HL-60 (cell line): ENCODE measurements at regions not wholly inside any gene's neighbourhood (a gene's known extent, or its start where the extent isn't known, plus 50 kb on each side); places are given as distances from the start of the nearest gene placed in this dataset.

ENCODE experiments used
- DNase-seq, 2 experiments: peaks; one replicate each; pipeline ENCODE4 v3.0.0-alpha.2; 2010 to 2020; ENCODE audit warnings: low read depth in 1 of 2, low spot score in 1 of 2
- H3K27ac ChIP-seq: fragments of 250-450 bp; sonication (Bioruptor Pico); replicated peaks from 2 replicates; pipeline ENCODE4 v1.5.1; 2020; ENCODE audit warnings: mild to moderate bottlenecking, moderate library complexity
- H3K27me3 ChIP-seq: fragments of 250-450 bp; sonication (Bioruptor Pico); 2 replicates; pipeline ENCODE4 v1.5.1; 2021; ENCODE audit warnings: mild to moderate bottlenecking, moderate library complexity; ENCODE audit not compliant: insufficient read depth, poor library complexity, severe bottlenecking
- H3K4me3 ChIP-seq: replicated peaks from 2 replicates; pipeline ENCODE4 v1.5.1; 2011; ENCODE audit warnings: mild to moderate bottlenecking, control low read depth, low read length; ENCODE audit not compliant: insufficient read depth
- CTCF ChIP-seq: IDR thresholded peaks from one replicate; pipeline ENCODE4 v1.5.1; 2011; ENCODE audit warnings: low read length, control low read depth, inconsistent platforms; ENCODE audit not compliant: insufficient read depth
- GABPA ChIP-seq: IDR thresholded peaks from 2 replicates; pipeline ENCODE4 v1.6.1; 2012; ENCODE audit warnings: low read depth
- POLR2AphosphoS5 ChIP-seq: IDR thresholded peaks from 2 replicates; pipeline ENCODE4 v1.6.1; 2012; ENCODE audit warnings: low read depth
- REST ChIP-seq: IDR thresholded peaks from 2 replicates; pipeline ENCODE4 v1.6.1; 2012; ENCODE audit warnings: low read depth; ENCODE audit not compliant: insufficient replicate concordance
- SPI1 ChIP-seq: IDR thresholded peaks from 2 replicates; pipeline ENCODE4 v1.6.1; 2012; ENCODE audit warnings: low read depth, mild to moderate bottlenecking, borderline replicate concordance

GRCh38 chr2:220243571-220243970, 616.1 kb downstream of the SLC4A3 start:
- Histone ChIP-seq H3K4me3 (no peak overlapping the region), H3K27me3 (no peaks in the 10 kb centered on the region), H3K27ac (no peak overlapping the region)
- TF ChIP-seq GABPA: no peak
- TF ChIP-seq SPI1: no peak
- TF ChIP-seq REST: no peak
- no peak for TF ChIP-seq CTCF
- no peak for TF ChIP-seq POLR2AphosphoS5
- no peak for DNase-seq

GRCh38 chr2:220246386-220246785, 619.0 kb downstream of the SLC4A3 start:
- H3K27ac ChIP-seq: no peak overlapping the region
- H3K4me3 ChIP-seq: no peak overlapping the region
- DNase-seq: no peak
- H3K27me3 ChIP-seq: no peaks in the 10 kb centered on the region
- TF ChIP-seq GABPA (no peak), REST (no peak), SPI1 (no peak), CTCF (no peak), POLR2AphosphoS5 (no peak)

GRCh38 chr2:220247588-220248350, 620.3 kb downstream of the SLC4A3 start:
- TF ChIP-seq SPI1: no peak
- no peak for TF ChIP-seq REST
- TF ChIP-seq CTCF: no peak
- no peak for TF ChIP-seq GABPA
- no peak for TF ChIP-seq POLR2AphosphoS5
- H3K4me3 ChIP-seq: no peak overlapping the region
- no peaks in the 10 kb centered on the region for H3K27me3 ChIP-seq
- no peak overlapping the region for H3K27ac ChIP-seq
- DNase-seq: no peak
